Hepatic stellate cell (primary cell): ENCODE measurements at regions not wholly inside any gene's neighbourhood (a gene's known extent, or its start where the extent isn't known, plus 50 kb on each side); places are given as distances from the start of the nearest gene placed in this dataset.

Source experiments
- DNase-seq: peaks from one replicate; pipeline ENCODE4 v3.0.0; 2011; ENCODE audit warnings: low spot score

- DNase-seq = no peak
Observed at GRCh38 chr7:38002689-38003088, 82.2 kb downstream of the EPDR1 start.

GRCh38 chr7:38006559-38006958 lies 86.1 kb downstream of the EPDR1 start:
- DNase-seq = no peak

GRCh38 chr7:38007096-38007495 lies 86.7 kb downstream of the EPDR1 start:
- no peak for DNase-seq

- DNase-seq = no peak
Observed at GRCh38 chr7:38013246-38013645, 92.8 kb downstream of the EPDR1 start.

GRCh38 chr7:38016567-38016966 lies 96.1 kb downstream of the EPDR1 start:
- DNase-seq = no peak

- no peak for DNase-seq
Observed at GRCh38 chr7:38017320-38017719, 96.9 kb downstream of the EPDR1 start.

- DNase-seq = no peak
Observed at GRCh38 chr7:38020121-38020785, 99.8 kb downstream of the EPDR1 start.

GRCh38 chr7:38021892-38022291 lies 101.5 kb downstream of the EPDR1 start:
- DNase-seq = no peak

- no peak for DNase-seq
Observed at GRCh38 chr7:38025815-38026214, 105.4 kb downstream of the EPDR1 start.

GRCh38 chr7:38027884-38028455 lies 107.5 kb downstream of the EPDR1 start:
- no peak for DNase-seq

- no peak for DNase-seq
Observed at GRCh38 chr7:38034062-38034908, 113.8 kb downstream of the EPDR1 start.

- DNase-seq = no peak
Observed at GRCh38 chr7:38040831-38041230, 120.4 kb downstream of the EPDR1 start.

- no peak for DNase-seq
Observed at GRCh38 chr7:38049679-38050078, 128.4 kb upstream of the STARD3NL start.

GRCh38 chr7:38051311-38051710 lies 126.7 kb upstream of the STARD3NL start:
- no peak for DNase-seq

GRCh38 chr7:38051786-38052185 lies 126.3 kb upstream of the STARD3NL start:
- DNase-seq = no peak

GRCh38 chr7:38052786-38053185 lies 125.3 kb upstream of the STARD3NL start:
- DNase-seq = no peak

GRCh38 chr7:38054199-38054598 lies 123.8 kb upstream of the STARD3NL start:
- no peak for DNase-seq

GRCh38 chr7:38057829-38058228 lies 120.2 kb upstream of the STARD3NL start:
- no peak for DNase-seq

- DNase-seq = no peak
Observed at GRCh38 chr7:38060116-38060515, 117.9 kb upstream of the STARD3NL start.

- no peak for DNase-seq
Observed at GRCh38 chr7:38060637-38061036, 117.4 kb upstream of the STARD3NL start.

GRCh38 chr7:38066391-38066790 lies 111.7 kb upstream of the STARD3NL start:
- DNase-seq = no peak

- no peak for DNase-seq
Observed at GRCh38 chr7:38068461-38068860, 109.6 kb upstream of the STARD3NL start.

GRCh38 chr7:38069052-38069451 lies 109.0 kb upstream of the STARD3NL start:
- no peak for DNase-seq
